ENCODE measurements at regions not wholly inside any gene's neighbourhood (a gene's known extent, or its start where the extent isn't known, plus 50 kb on each side); places are given as distances from the start of the nearest gene placed in this dataset.

- peak; percentile 80 for TF ChIP-seq CTCF (IDR thresholded peaks at IDR 0.05; ENCODE audit: insufficient read depth, low read depth, low read length, missing control alignments)
- DNase-seq (ENCODE audit: low read depth) = peak; percentile 73
- no peak overlapping the region for H3K4me3 ChIP-seq (ENCODE audit: low read length)
These were observed 87.7 kb upstream of the PRKCQ start for GRCh38 chr10:6667679-6668270.

- no peak for DNase-seq (ENCODE audit: low read depth)
- no peak for TF ChIP-seq CTCF (IDR thresholded peaks at IDR 0.05; ENCODE audit: insufficient read depth, low read depth, low read length, missing control alignments)
- H3K4me3 ChIP-seq (ENCODE audit: low read length) = no peak overlapping the region
These were observed 87.1 kb upstream of the PRKCQ start for GRCh38 chr10:6667150-6667549.

DNA sequence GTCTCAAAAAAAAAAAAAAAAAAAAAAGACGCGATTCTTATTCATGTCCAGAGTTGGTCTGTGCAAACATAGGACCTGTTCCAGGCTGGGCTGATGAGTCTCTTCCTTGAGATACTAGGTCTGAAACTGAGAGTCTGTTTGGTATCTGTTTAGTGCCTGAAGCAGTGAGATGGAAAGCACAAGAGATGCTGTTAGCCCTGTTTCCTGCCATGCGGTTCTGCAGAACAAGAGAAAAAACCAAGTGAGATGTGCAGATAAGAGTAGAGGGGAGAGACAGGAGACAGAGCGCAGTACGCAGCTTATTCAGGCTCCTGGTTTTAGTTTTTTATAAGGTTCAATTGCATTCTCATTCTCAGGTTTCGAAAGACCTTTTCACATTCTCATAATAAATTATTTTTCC, 85.8 kb upstream of the PRKCQ start:
- DNase-seq (ENCODE audit: low read depth) = no peak
- H3K4me3 ChIP-seq (ENCODE audit: low read length) = no peak overlapping the region
- TF ChIP-seq CTCF (IDR thresholded peaks at IDR 0.05; ENCODE audit: insufficient read depth, low read depth, low read length, missing control alignments) = no peak

GRCh38 chr10:6660460-6660859, 80.4 kb upstream of the PRKCQ start:
- no peak overlapping the region for H3K4me3 ChIP-seq (ENCODE audit: low read length)
- no peak for DNase-seq (ENCODE audit: low read depth)
- no peak for TF ChIP-seq CTCF (IDR thresholded peaks at IDR 0.05; ENCODE audit: insufficient read depth, low read depth, low read length, missing control alignments)

DNA sequence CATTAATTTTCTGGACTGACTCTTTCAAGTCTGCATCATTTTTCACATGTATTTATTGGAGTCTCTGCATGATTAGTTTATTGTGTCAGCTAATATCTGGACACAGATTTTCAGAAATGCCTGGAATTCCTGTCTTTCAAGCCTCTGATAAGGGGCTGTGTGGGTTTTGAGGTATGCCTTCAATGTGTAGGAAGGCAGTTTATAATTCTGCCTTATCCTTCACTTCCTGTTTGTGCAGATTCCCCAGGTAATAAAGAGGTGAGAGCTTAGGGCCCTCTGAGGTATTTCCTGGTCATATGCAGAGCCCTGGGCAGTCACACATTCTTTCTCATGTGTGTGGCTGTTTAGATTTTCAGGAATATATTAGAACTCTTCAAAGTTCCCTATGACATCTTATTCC, 79.4 kb upstream of the PRKCQ start:
- no peak overlapping the region for H3K4me3 ChIP-seq (ENCODE audit: low read length)
- no peak for TF ChIP-seq CTCF (IDR thresholded peaks at IDR 0.05; ENCODE audit: insufficient read depth, low read depth, low read length, missing control alignments)
- peak; percentile 29 for DNase-seq (ENCODE audit: low read depth)

GRCh38 chr10:6657669-6658068, 77.6 kb upstream of the PRKCQ start:
- no peak for TF ChIP-seq CTCF (IDR thresholded peaks at IDR 0.05; ENCODE audit: insufficient read depth, low read depth, low read length, missing control alignments)
- no peak overlapping the region for H3K4me3 ChIP-seq (ENCODE audit: low read length)
- no peak for DNase-seq (ENCODE audit: low read depth)

- TF ChIP-seq CTCF (IDR thresholded peaks at IDR 0.05; ENCODE audit: insufficient read depth, low read depth, low read length, missing control alignments) = no peak
- no peak overlapping the region for H3K4me3 ChIP-seq (ENCODE audit: low read length)
- DNase-seq (ENCODE audit: low read depth) = no peak
These were observed 77.1 kb upstream of the PRKCQ start for GRCh38 chr10:6657196-6657595.

Data from epithelial cell of esophagus (primary cell).